Heart right ventricle (tissue), 16 donors: ENCODE measurements at regions not wholly inside any gene's neighbourhood (a gene's known extent, or its start where the extent isn't known, plus 50 kb on each side); places are given as distances from the start of the nearest gene placed in this dataset.

Source experiments
- ATAC-seq, 8 donors: fragments of 200-7000 bp; cut with Tn5 transposase; one replicate each; pipeline ENCODE4 v1.9.1; 2020; ENCODE audit warnings: mild to moderate bottlenecking in 8 of 8, moderate library complexity in 8 of 8, moderate number of reproducible peaks in 1 of 8
- DNase-seq, 2 donors: peaks; one replicate each; pipeline ENCODE4 v3.0.0-alpha.2; 2020
- H3K27ac ChIP-seq, 10 donors: fragments of 200-600 bp; sonication (generic) in 2 of 10; one replicate each; pipeline versions ENCODE4 v1.5.0 to v1.8.0; 2020 to 2022; ENCODE audit warnings: mild to moderate bottlenecking in 3 of 10
- H3K27me3 ChIP-seq, 7 donors: fragments of 200-600 bp; one replicate each; pipeline ENCODE4 v1.8.0; 2021 to 2022; ENCODE audit warnings: mild to moderate bottlenecking in 2 of 7
- H3K36me3 ChIP-seq, 9 donors: fragments of 200-600 bp; sonication (generic) in 1 of 9; one replicate each; pipeline versions ENCODE4 v1.5.0 to v1.8.0; 2020 to 2022; ENCODE audit warnings: mild to moderate bottlenecking in 2 of 9
- H3K4me1 ChIP-seq, 9 donors: fragments of 200-600 bp; sonication (generic) in 1 of 9; one replicate each; pipeline versions ENCODE4 v1.5.0 to v1.8.0; 2020 to 2022; ENCODE audit warnings: mild to moderate bottlenecking in 4 of 9
- H3K4me3 ChIP-seq, 10 donors: fragments of 200-600 bp; sonication (generic) in 2 of 10; one replicate each; pipeline versions ENCODE4 v1.5.0 to v1.8.0; 2020 to 2022; ENCODE audit warnings: mild to moderate bottlenecking in 7 of 10, moderate library complexity in 2 of 10
- H3K9me3 ChIP-seq, 11 donors: fragments of 200-600 bp in 10 of 11; sonication (generic) in 2 of 11; one replicate each; pipeline versions ENCODE4 v1.5.0 to v1.8.0; 2013 to 2022; ENCODE audit warnings: mild to moderate bottlenecking in 2 of 11, control low read depth in 1 of 11, moderate library complexity in 1 of 11
- CTCF ChIP-seq, 9 donors: fragments of 200-600 bp; sonication (generic) in 2 of 9; IDR thresholded peaks; one replicate each; pipeline versions ENCODE4 v1.5.0 to v1.8.0; 2021 to 2022; ENCODE audit warnings: antibody characterized with exemption in 9 of 9, mild to moderate bottlenecking in 5 of 9, moderate library complexity in 1 of 9
- WGBS, 2 donors: extraction: QIAGEN DNeasy Blood & Tissue Kit; methylation state at CpG; one replicate each; pipeline ENCODE4 v1.1.7; 2013; ENCODE audit warnings: inconsistent platforms in 1 of 2; 5-methylcytosine and 5-hydroxymethylcytosine counted together
- intact Hi-C, 10 donors: fragments of 100-400 bp; cut with DNase I; formaldehyde crosslinking; loops; one replicate each; pipeline versions ENCODE4 v1.11.1 to v1.14.2; 2022
- donor health status: Arrhythmogenic right ventricular cardiomyopathy.
- donor health status: ischemic (EF 13 %, LVEDD 7.1; RV severe dilation, severe dysfunction).
- donor health status: healthy with polysubstance abuse.
- donor health status: DM: no; HTN: yes; CAD: no.
- donor health status: DM: no; HTN: no; CAD: no.
- donor health status: ischemic (EF 25% LVEDD 6.9; RV normal size, moderate dysfunction).
- donor health status: ischemic (EF 25% LVEDD 5.7; RV mildly dilated, moderate dysfunction).
- donor health status: healthy.
- donor health status: DM: yes; HTN: yes; CAD: no.
- donor health status: Ischemic cardiomyopathy.
- donor health status: ischemic (EF 35%, LVEDD 5.7; RV mildly dilated, moderate dysfunction).
- donor health status: nonischemic (EF 11% LVEDD 7.7; RV severe dilation, severe dysfunction).
- donor health status: DM: yes; HTN: yes; CAD: no.
- donor health status: PGD.
- donor health status: ischemic (EF 29% LVEDD 5.4; RV normal size, mild dysfunction).
- donor health status: nonischemic (EF 23%, LVEDD 6.1; RV moderate dilation, normal function).

GRCh38 chr17:33944826-33945225 is 310.3 kb upstream of the CCL2 start:
- intact Hi-C loops = no loop called here

GRCh38 chr17:33945646-33946546 is 309.2 kb upstream of the CCL2 start:
- 59 to 64% methylated on average over 6 of the region's 6 CpGs for WGBS, 2 donors
- ATAC-seq = no peak
- Histone ChIP-seq H3K4me1 (peaks cover 0 to 18% (median 0%) of the 10 kb centered on the region in 9 donors), H3K9me3 (no peaks in the 10 kb centered on the region), H3K27ac (no peak overlapping the region), H3K4me3 (no peak overlapping the region), H3K27me3 (no peaks in the 10 kb centered on the region), H3K36me3 (no peaks in the 10 kb centered on the region)
- intact Hi-C loops = no loop called here
- TF ChIP-seq CTCF (IDR thresholded peaks at IDR 0.05) = no peak
- DNase-seq = no peak

More at GRCh38 chr17:33944826-33945225, 310.3 kb upstream of the CCL2 start:
- no peak overlapping the region for H3K27ac ChIP-seq
- H3K36me3 ChIP-seq = no peaks in the 10 kb centered on the region
- H3K9me3 ChIP-seq = no peaks in the 10 kb centered on the region
- H3K27me3 ChIP-seq = no peaks in the 10 kb centered on the region
- H3K4me3 ChIP-seq = no peak overlapping the region
- DNase-seq (no peak), ATAC-seq (peak in 2 of 8 donors; percentile 30 to 36)
- peaks cover 0 to 22% (median 0%) of the 10 kb centered on the region in 9 donors for H3K4me1 ChIP-seq
- TF ChIP-seq CTCF (IDR thresholded peaks at IDR 0.05) = no peak
- 75 to 79% methylated on average over 2 of the region's 2 CpGs for WGBS, 2 donors

GRCh38 chr17:33947762-33948161 is 307.3 kb upstream of the CCL2 start:
- Histone ChIP-seq H3K4me1 (peaks cover 0 to 4% (median 0%) of the 10 kb centered on the region in 9 donors), H3K4me3 (no peak overlapping the region), H3K36me3 (no peaks in the 10 kb centered on the region), H3K9me3 (no peaks in the 10 kb centered on the region), H3K27me3 (no peaks in the 10 kb centered on the region), H3K27ac (no peak overlapping the region)
- DNase-seq = no peak
- no peak for ATAC-seq
- intact Hi-C loops = no loop called here
- no peak for TF ChIP-seq CTCF (IDR thresholded peaks at IDR 0.05)

GRCh38 chr17:33948309-33948708 is 306.8 kb upstream of the CCL2 start:
- Histone ChIP-seq H3K9me3 (no peaks in the 10 kb centered on the region), H3K27ac (no peak overlapping the region), H3K27me3 (no peaks in the 10 kb centered on the region), H3K36me3 (no peaks in the 10 kb centered on the region), H3K4me1 (peaks cover 0 to 4% (median 0%) of the 10 kb centered on the region in 9 donors), H3K4me3 (no peak overlapping the region)
- TF ChIP-seq CTCF (IDR thresholded peaks at IDR 0.05) = no peak
- intact Hi-C loops = no loop called here
- ATAC-seq (no peak), DNase-seq (no peak)
- 77% methylated on average over 7 of the region's 7 CpGs for WGBS, 2 donors
